HG02678 (cell line): ENCODE measurements at regions not wholly inside any gene's neighbourhood (a gene's known extent, or its start where the extent isn't known, plus 50 kb on each side); places are given as distances from the start of the nearest gene placed in this dataset.

ENCODE experiments used
- ATAC-seq: cut with Tn5 transposase; IDR thresholded peaks from one replicate; pipeline ENCODE4 v1.9.1; 2021; ENCODE audit warnings: mild to moderate bottlenecking, moderate library complexity; ENCODE audit not compliant: unreplicated experiment

GRCh38 chr6:8277769-8278168, 157.6 kb downstream of the SLC35B3 start:
- no peak for ATAC-seq

GRCh38 chr6:8276148-8276547, 159.2 kb downstream of the SLC35B3 start:
- no peak for ATAC-seq

DNA sequence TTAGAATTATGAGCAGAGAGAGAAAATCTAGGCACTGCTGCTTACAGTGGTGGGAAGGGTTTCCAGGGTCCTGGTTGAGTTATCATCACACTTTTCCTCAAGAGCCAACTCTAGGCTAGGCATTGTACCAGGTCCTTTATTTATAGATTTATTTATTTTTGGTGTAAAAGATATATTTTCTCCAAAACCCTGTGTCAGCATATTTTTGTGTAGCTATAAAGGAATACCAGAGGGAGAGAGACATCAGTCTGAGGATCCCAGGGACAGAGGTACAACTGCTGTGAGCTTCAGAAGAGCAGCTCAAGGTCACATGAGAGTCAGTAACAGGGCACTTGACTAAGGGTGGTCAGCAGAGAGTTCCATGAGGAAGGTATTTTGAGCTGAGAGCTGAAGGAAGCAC, 159.7 kb downstream of the SLC35B3 start:
- no peak for ATAC-seq

DNA sequence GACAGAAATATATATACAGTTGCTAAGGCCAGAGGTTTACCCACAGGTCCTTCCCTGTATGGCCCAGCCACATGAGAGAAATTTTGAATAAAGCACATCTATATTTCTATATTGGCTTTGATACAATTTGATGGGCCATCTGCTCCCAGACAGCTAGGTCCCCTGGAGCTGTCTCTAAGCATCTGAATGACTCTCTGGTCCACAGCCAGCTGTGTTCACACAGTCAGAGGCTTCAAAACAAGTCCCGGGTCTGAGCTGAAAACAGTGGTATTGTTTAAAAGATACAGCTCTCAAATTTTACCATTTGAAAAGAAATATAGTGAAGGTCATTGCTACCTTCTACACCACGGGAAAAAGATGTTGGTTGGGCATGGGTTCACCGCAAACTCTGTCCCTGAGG, 161.1 kb downstream of the SLC35B3 start:
- no peak for ATAC-seq

DNA sequence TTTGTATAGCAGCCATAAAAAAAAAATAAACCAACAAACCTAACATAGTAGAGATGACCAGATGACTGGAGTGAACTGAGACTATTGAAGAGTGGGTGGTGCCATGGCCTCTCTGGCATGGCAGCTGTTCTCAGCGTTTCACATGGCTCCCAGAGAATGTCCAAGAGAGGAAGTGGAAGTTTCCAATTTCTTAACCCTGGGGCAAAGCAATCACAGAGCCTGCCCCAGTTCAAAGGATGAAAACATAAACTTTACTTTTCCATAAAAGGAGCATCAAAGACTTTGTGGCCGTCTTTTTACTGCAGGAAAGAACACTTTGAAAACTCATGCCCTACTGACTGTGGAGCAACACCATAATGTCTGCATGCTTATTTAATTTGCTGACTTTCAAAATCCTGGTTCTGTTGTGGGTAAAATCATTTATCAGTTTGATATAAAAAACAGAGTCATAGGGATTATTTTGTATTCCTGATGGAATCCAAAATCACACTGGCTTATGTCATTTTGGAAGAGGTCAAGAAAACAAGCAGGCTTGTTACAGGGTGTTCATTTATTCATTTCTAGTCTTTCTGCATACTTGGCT, 165.4 kb downstream of the SLC35B3 start:
- ATAC-seq: no peak

GRCh38 chr6:8269094-8269493, 166.3 kb downstream of the SLC35B3 start:
- no peak for ATAC-seq

DNA sequence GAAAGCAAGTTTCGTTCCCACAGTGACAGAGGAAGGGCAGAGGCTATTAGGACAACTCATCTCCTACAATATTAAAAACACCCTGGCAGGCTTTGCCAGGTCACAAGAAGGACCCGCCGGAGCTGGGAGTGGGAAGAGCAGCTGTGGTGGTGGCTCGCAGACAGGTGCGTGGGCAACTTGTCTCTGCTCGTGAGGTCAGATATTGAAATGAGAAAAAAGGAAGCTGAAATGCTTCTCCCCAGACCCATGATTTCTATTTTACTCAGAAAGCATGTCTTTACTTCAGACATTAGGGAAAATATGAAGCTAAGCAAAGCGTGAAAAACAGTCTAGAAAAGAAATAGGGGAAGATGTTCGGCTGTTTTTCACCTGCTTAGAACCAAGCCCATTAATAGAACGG, 166.3 kb upstream of the EEF1E1 start:
- ATAC-seq: no peak

GRCh38 chr6:8268156-8268555, 165.8 kb upstream of the EEF1E1 start:
- no peak for ATAC-seq

- no peak for ATAC-seq
Observed at GRCh38 chr6:8260610-8261009, 158.3 kb upstream of the EEF1E1 start.

DNA sequence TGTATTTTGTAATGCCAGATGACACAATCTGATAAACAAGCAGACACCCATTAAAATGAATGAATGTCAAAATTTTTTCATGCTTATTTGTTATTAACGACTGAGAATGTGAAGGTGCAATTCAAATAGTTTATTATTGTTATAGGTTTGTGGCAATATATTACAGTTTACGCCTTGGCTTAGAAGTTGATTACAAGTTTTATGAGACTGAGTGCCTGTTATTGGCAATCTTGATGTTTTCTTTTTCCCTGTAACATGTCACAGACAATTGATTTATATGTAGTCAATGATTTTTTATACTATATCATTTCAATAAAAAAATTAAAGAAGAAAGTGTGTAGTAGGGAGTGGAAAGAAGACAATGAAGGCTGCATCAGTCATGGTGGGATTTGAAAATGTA, 144.1 kb upstream of the EEF1E1 start:
- no peak for ATAC-seq

DNA sequence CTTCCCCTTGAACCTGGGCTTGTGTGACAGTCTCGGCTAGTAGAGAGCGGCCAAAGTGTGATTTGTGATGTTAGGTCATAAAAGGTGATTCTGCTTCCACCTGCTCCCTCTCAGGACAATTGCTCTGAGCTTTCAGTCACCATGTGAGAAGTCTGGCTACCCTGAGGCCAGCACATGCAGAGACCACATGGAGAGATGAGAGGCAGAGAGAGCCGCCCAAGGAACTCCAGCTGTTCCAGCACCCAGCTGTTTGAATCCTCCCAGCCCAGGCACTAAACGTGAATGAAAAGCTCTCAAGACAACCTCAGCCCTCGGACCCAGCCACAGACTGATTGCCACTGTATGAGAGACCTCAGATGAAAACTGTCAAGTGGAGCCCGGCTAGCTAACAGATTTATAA, 143.4 kb upstream of the EEF1E1 start:
- ATAC-seq: no peak

GRCh38 chr6:8243475-8243874, 141.1 kb upstream of the EEF1E1 start:
- ATAC-seq: no peak

GRCh38 chr6:8242885-8243284, 140.5 kb upstream of the EEF1E1 start:
- ATAC-seq: no peak

GRCh38 chr6:8240301-8240700, 138.0 kb upstream of the EEF1E1 start:
- no peak for ATAC-seq

DNA sequence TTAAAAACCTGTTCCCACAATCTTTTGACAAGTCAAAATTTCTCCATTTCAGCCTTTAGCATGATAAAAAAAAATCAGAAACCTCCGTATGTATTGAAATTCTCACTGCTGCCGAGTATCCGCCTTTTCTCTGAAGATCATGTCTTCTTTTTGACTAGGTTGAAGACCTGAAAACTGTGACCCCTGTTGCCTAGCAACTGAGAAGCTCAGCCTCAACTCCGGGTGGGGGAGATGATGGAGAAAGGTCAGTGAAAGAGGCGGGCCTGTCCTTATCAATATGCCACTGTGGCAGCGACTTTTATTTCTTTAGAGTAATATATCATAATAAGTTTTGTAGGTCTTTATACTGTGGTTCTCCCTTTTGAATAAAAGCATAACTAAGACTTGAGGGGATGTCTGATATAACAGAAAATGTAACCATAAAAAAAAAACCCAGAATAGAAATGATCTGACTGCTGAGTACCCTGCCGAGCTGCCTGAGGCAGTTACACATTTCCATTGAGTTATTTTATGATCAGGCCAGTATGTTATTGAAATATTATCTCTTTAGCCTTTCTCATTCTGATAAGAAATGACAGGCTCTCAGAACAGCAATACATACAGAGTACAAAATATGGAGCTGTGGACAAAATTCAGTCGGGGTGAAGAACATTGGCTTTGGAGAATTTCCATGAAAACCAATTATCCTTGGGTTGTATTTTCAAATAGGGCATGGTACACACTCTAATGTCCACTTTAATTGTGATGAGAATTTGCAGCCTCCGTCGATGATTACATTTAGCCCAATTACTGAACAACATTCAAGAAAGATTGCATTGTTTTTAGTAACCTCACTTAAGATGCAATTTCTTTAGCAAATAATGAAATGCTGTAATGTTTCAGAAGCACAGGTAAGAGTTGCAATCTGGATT, 136.7 kb upstream of the EEF1E1 start:
- no peak for ATAC-seq

GRCh38 chr6:8237668-8238067, 135.3 kb upstream of the EEF1E1 start:
- ATAC-seq: no peak

GRCh38 chr6:8236956-8237355, 134.6 kb upstream of the EEF1E1 start:
- no peak for ATAC-seq

GRCh38 chr6:8234321-8234720, 132.0 kb upstream of the EEF1E1 start:
- no peak for ATAC-seq

- no peak for ATAC-seq
Observed at GRCh38 chr6:8231956-8232355, 129.6 kb upstream of the EEF1E1 start.

- no peak for ATAC-seq
Observed at GRCh38 chr6:8229915-8230756, 127.8 kb upstream of the EEF1E1 start.

DNA sequence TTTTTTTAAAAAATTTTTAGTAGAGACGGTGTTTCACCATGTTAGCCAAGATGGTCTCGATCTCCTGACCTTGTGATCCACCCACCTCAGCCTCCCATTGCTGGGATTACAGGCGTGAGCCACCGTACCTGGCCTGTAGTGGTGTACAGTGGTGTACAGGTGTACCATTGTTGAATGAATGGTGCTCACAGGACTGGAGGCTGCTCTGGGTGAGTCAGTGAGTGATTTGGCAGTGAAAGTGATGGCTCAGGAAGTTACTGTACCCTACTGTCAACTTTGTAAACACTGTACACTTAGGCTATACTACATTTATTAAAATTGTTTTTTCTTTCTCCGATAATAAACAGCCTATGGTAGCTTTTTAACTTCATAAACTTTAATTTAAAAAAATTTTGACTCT, 122.8 kb upstream of the EEF1E1 start:
- no peak for ATAC-seq

GRCh38 chr6:8223678-8224077, 121.3 kb upstream of the EEF1E1 start:
- ATAC-seq: no peak
